Gastroesophageal sphincter (tissue), 4 donors: ENCODE measurements at regions not wholly inside any gene's neighbourhood (a gene's known extent, or its start where the extent isn't known, plus 50 kb on each side); places are given as distances from the start of the nearest gene placed in this dataset.

Source experiments
- ATAC-seq: fragments of 150-250 bp; one replicate; pipeline ENCODE4 v1.9.1; 2016; ENCODE audit warnings: mild to moderate bottlenecking, moderate library complexity
- H3K27ac ChIP-seq, 4 donors: fragments of 200-600 bp; sonication (generic) in 3 of 4; 1 replicate in 3 of 4; 2 replicates in 1 of 4; pipeline ENCODE4 v1.5.1; 2016 to 2019
- H3K27me3 ChIP-seq: fragments of 200-600 bp; sonication (generic); one replicate; pipeline ENCODE4 v1.5.1; 2019
- H3K36me3 ChIP-seq, 2 donors: fragments of 200-600 bp; sonication (generic); one replicate each; pipeline ENCODE4 v1.5.1; 2019; ENCODE audit warnings: control low read depth in 1 of 2
- H3K4me1 ChIP-seq, 3 donors: fragments of 200-600 bp; sonication (generic); 1 replicate in 2 of 3; 2 replicates in 1 of 3; pipeline ENCODE4 v1.5.1; 2016 to 2019; ENCODE audit warnings: control low read depth in 2 of 3
- H3K4me3 ChIP-seq, 2 donors: fragments of 200-600 bp; sonication (generic); one replicate each; pipeline ENCODE4 v1.5.1; 2019; ENCODE audit warnings: mild to moderate bottlenecking in 1 of 2, moderate library complexity in 1 of 2
- H3K9me3 ChIP-seq, 3 donors: fragments of 200-600 bp; sonication (generic); one replicate each; pipeline ENCODE4 v1.5.1; 2017 to 2019; ENCODE audit warnings: control low read depth in 2 of 3
- CTCF ChIP-seq, 4 experiments: fragments of 200-600 bp in 2 of 4; fragments of 450-650 bp in 2 of 4; sonication (generic) in 1 of 4; IDR thresholded peaks; one replicate each; pipeline ENCODE4 v1.5.1; 2017 to 2019; ENCODE audit warnings: antibody characterized with exemption in 4 of 4, mild to moderate bottlenecking in 2 of 4, moderate library complexity in 2 of 4
- EP300 ChIP-seq: sonication (generic); formaldehyde crosslinking; IDR thresholded peaks from one replicate; pipeline ENCODE4 v1.6.1; 2017; ENCODE audit warnings: antibody characterized with exemption, mild to moderate bottlenecking
- POLR2A ChIP-seq, 2 donors: fragments of 450-650 bp; IDR thresholded peaks; one replicate each; pipeline ENCODE4 v1.6.1; 2017; ENCODE audit warnings: antibody characterized with exemption in 2 of 2, mild to moderate bottlenecking in 2 of 2, moderate library complexity in 1 of 2
- POLR2AphosphoS5 ChIP-seq: sonication (generic); formaldehyde crosslinking; IDR thresholded peaks from one replicate; pipeline ENCODE4 v1.6.1; 2017; ENCODE audit warnings: antibody characterized with exemption
- WGBS, 2 donors: methylation state at CpG; one replicate each; pipeline ENCODE4 v1.1.5; 2018; ENCODE audit warnings: low coverage in 1 of 2; 5-methylcytosine and 5-hydroxymethylcytosine counted together

GRCh38 chr13:40334031-40334430 lies 332.4 kb downstream of the FOXO1 start:
- Histone ChIP-seq H3K27ac (no peak overlapping the region), H3K4me3 (no peak overlapping the region), H3K4me1 (peaks cover 0 to 24% (median 0%) of the 10 kb centered on the region in 3 donors), H3K36me3 (no peaks in the 10 kb centered on the region), H3K9me3 (no peaks in the 10 kb centered on the region), H3K27me3 (no peaks in the 10 kb centered on the region)
- 60 to 100% methylated on average over 1 of the region's 3 CpGs for WGBS, 2 donors
- no peak for TF ChIP-seq CTCF (IDR thresholded peaks at IDR 0.05)
- TF ChIP-seq POLR2A (IDR thresholded peaks at IDR 0.05), result no peak
- TF ChIP-seq POLR2AphosphoS5, result no peak
- no peak for TF ChIP-seq EP300
- ATAC-seq, result no peak

GRCh38 chr13:40334616-40335015 lies 331.8 kb downstream of the FOXO1 start:
- WGBS, 2 donors, result 91 to 100% methylated on average over 5 to 6 of the region's 6 CpGs
- no peaks in the 10 kb centered on the region for H3K9me3 ChIP-seq
- H3K4me3 ChIP-seq, result no peak overlapping the region
- TF ChIP-seq CTCF (IDR thresholded peaks at IDR 0.05) (no peak), POLR2A (IDR thresholded peaks at IDR 0.05) (no peak), EP300 (no peak), POLR2AphosphoS5 (no peak)
- H3K36me3 ChIP-seq, result no peaks in the 10 kb centered on the region
- H3K27ac ChIP-seq, result no peak overlapping the region
- H3K27me3 ChIP-seq, result no peaks in the 10 kb centered on the region
- H3K4me1 ChIP-seq, result peaks cover 0 to 24% (median 0%) of the 10 kb centered on the region in 3 donors
- no peak for ATAC-seq

- WGBS, 2 donors, result 64 to 78% methylated on average over 3 to 5 of the region's 7 CpGs
- H3K36me3 ChIP-seq, result no peaks in the 10 kb centered on the region
- H3K9me3 ChIP-seq, result no peaks in the 10 kb centered on the region
- peaks cover 0 to 36% (median 3%) of the 10 kb centered on the region in 3 donors for H3K4me1 ChIP-seq
- no peak for TF ChIP-seq POLR2A (IDR thresholded peaks at IDR 0.05)
- TF ChIP-seq EP300, result no peak
- TF ChIP-seq POLR2AphosphoS5, result no peak
- no peak for TF ChIP-seq CTCF (IDR thresholded peaks at IDR 0.05)
- H3K27me3 ChIP-seq, result no peaks in the 10 kb centered on the region
- no peak for ATAC-seq
- H3K4me3 ChIP-seq, result no peak overlapping the region
- H3K27ac ChIP-seq, result peak overlapping the region in 1 of 4 donors; percentile 24
Observed at GRCh38 chr13:40336228-40337221, 329.9 kb downstream of the FOXO1 start.

GRCh38 chr13:40337651-40338050 lies 328.8 kb downstream of the FOXO1 start:
- H3K27me3 ChIP-seq, result no peaks in the 10 kb centered on the region
- peaks cover 0 to 42% (median 3%) of the 10 kb centered on the region in 3 donors for H3K4me1 ChIP-seq
- TF ChIP-seq POLR2AphosphoS5 (no peak), CTCF (IDR thresholded peaks at IDR 0.05) (no peak), EP300 (no peak), POLR2A (IDR thresholded peaks at IDR 0.05) (no peak)
- no peaks in the 10 kb centered on the region for H3K36me3 ChIP-seq
- H3K9me3 ChIP-seq, result no peaks in the 10 kb centered on the region
- ATAC-seq, result no peak
- H3K27ac ChIP-seq, result no peak overlapping the region
- 89 to 100% methylated on average over 5 to 6 of the region's 6 CpGs for WGBS, 2 donors
- H3K4me3 ChIP-seq, result no peak overlapping the region

GRCh38 chr13:40338217-40338616 lies 328.2 kb downstream of the FOXO1 start:
- no peaks in the 10 kb centered on the region for H3K27me3 ChIP-seq
- WGBS, 2 donors, result 96 to 100% methylated on average over 3 of the region's 5 CpGs
- H3K4me1 ChIP-seq, result peaks cover 0 to 46% (median 3%) of the 10 kb centered on the region in 3 donors
- H3K27ac ChIP-seq, result no peak overlapping the region
- H3K4me3 ChIP-seq, result no peak overlapping the region
- H3K9me3 ChIP-seq, result no peaks in the 10 kb centered on the region
- no peak for TF ChIP-seq CTCF (IDR thresholded peaks at IDR 0.05)
- TF ChIP-seq POLR2A (IDR thresholded peaks at IDR 0.05), result no peak
- no peak for TF ChIP-seq EP300
- no peak for TF ChIP-seq POLR2AphosphoS5
- H3K36me3 ChIP-seq, result no peaks in the 10 kb centered on the region
- no peak for ATAC-seq
